Middle frontal gyrus (tissue), 1 donor: ENCODE measurements at regions not wholly inside any gene's neighbourhood (a gene's known extent, or its start where the extent isn't known, plus 50 kb on each side); places are given as distances from the start of the nearest gene placed in this dataset.
"Not testable (repeated sequence)": the region's sequence is repeated elsewhere in the genome, so short reads cannot be mapped to it uniquely, and the experiment has no call there.

ENCODE experiments used
- DNase-seq: peaks from one replicate; pipeline ENCODE4 v3.0.0-alpha.2; 2015; ENCODE audit warnings: low spot score; ENCODE audit errors: extremely low spot score

GRCh38 chr16:87121816-87122215 is 195.4 kb downstream of the C16orf95 start:
- no peak for DNase-seq

DNA sequence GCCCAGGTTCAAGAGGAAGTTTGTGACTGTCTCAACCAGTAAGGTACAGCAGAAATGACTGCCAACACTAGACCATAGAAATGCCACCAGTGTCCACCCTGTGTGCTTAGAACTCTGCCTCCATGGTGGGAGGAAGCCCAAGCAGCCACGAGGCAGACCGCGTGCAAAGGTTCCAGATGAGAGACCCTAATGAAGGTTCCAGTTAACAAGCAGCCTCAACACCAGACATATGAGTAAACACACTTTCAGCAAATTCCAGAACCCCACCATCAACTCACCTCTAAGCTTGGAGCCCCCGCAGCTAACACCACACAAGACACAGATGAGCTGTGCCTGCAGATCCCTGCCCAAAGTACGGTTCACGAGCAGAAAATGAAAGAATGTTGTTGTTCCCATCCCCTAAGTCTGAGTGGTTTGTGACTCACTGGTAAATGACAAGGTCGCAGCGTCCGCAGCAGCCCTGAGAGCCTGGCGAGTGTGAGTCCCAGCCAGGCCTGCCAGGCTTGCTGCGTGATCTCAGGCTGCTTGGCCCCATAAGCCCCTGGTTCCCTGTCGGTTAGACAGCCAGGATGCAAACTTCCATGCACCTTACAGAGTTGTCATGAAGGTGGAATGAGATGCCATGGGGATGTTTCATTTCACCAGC is 193.7 kb downstream of the C16orf95 start:
- DNase-seq = no peak

DNA sequence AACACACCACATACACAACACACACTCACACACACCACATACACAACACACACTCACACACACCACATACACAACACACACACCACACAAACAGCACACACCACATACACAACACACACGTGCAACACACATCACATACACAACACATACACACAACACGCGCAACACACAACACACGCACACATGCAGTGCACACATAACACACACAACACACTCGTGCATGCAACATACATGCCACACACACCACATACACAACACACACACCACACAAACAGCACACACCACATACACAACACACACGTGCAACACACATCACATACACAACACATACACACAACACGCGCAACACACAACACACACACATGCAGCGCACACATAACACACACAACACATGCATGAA is 192.8 kb downstream of the C16orf95 start:
- not testable (repeated sequence) for DNase-seq

DNA sequence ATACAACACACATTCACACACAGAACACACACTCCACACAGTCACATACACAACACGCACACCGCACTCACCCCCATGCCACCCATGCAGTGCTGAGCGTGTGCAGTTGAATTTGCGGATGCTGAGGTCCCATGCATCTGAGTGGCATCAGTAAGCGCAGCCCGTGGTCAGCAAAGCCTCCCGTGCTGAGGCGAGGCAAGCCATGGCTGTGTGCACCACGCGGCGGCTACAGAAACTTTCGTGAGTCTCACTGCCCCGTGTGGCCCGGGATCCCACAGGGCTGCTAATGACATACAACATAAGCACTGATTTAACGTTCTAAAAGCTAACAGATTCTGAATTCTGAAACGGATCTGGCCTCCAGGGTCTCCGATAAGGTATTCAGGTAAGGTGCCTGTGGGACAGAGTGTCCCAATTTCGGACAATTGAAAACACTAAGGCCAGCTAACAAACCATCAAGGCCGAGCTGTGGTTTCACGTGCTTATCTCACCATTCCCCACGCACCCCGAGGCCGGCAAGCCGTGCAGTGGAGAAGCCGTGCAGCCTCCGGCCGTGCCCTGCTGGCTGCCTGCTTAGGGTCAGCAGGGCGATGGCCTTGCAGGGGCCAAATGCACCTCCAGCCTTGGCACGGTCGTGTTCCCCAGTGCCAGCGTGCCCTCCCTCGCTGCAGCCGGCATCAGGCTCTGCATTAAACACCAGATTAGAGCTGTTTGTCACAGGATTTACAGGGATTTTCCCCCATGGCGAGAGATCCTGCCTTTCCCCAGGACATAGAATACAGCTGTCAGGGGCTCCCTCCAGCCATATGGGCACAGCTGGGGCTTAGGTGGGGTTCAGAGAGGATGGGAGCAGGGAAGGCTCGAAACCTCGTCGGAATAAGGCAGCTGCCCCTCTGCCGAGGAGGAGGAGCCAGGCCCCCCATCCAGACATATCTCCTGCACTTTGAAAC is 191.7 kb downstream of the C16orf95 start:
- no peak for DNase-seq

- no peak for DNase-seq
Observed at GRCh38 chr16:87126403-87127025, 190.7 kb downstream of the C16orf95 start.

DNA sequence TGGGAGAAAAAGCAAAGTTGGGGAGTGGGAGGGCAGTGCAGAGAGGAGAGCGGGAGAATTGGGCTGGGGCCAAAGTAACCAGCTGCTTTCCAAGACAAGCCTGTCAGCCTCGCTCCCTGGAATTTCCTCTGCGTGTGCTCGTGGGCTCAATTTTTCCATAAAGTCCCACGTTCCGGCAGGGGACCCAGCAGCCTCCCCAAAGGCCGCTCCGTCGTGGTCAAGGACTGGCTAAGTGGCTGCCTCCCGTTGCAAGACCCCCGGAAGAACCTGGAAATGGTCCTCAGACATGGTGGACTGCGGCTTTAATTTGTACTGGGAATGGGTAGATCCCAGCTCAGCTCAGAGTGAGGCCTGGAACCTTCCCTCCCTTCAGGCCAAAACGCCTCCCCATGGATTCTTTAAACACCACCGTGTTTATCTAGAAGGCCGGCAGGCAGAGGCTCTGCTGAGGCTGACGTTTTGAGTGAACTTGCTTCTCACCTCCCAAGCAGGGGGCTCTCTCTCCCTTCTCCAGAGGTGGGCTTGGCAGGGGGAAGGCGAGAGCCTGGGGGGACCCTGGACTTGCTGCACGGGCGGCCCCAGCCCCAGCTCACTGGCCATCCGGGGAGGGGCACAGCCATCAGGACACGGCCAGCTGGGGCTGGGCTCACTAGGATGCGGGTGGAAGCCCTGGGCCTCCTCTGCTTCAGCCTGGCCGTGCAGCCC is 190.0 kb downstream of the C16orf95 start:
- no peak for DNase-seq

GRCh38 chr16:87127766-87128147 is 189.4 kb downstream of the C16orf95 start:
- DNase-seq = no peak

- no peak for DNase-seq
Observed at GRCh38 chr16:87129771-87130170, 187.4 kb downstream of the C16orf95 start.

DNA sequence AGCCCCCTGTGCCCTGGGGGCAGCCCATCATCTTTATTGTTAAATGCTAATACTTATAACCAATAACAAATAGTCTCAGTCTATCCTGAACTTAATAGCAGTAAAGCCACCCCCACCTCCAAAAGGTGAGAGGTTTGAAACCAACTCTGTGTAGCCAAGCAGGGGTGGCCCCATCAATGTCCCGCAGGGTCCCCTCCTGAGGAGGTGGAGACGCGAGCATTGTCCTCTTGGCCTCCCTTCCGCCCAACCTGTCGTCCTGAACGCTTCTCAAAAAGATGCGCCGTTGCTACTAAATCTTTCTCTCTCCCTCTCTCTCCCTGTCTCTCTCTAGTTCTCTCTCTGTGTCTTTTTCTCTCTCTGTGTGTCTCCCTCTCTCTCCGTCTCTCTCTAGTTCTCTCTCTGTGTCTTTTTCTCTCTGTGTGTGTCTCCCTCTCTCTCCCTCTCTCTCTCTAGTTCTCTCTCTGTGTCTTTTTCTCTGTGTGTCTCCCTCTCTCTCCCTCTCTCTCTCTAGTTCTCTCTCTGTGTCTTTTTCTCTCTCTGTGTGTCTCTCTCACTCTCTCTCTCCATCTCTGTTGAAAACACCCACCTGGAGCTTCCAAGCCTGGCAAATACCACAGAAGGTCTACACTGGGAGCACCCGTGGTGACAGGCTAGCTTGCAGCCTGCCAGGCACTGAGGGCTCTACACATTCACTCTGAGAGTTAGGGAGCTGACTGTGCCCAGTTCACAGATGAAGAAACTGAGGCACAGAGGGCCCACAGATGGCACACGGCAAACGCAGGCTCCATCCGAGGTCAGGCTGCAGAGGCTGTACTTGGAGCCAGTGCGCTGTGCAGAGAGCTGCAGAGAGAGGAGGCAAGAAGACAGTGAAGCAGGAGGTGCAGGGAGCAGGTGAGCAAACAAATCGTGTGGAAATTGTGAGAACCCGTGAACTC is 185.9 kb downstream of the C16orf95 start:
- DNase-seq = no peak

DNA sequence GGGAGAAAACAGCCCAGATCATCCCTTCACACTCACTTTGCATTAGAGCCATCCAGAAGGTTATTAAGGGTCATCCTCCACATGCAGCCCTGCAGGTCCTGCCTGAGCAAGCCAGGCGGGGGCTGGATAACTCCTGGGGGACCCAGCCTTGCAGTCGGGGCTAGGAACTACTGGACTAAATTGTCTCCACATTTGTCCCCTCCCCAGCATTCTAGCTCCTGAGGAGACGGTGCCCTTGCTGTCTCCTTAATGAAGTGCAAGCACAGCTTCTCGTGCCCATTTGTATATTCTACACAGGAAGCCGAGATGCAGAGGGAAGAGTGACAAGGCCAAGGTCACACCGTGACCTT is 185.2 kb downstream of the C16orf95 start:
- DNase-seq = no peak

GRCh38 chr16:87132361-87133014 is 184.7 kb downstream of the C16orf95 start:
- DNase-seq = no peak

GRCh38 chr16:87133112-87133850 is 183.9 kb downstream of the C16orf95 start:
- DNase-seq = no peak

- DNase-seq = no peak
Observed at GRCh38 chr16:87133966-87134627, 183.1 kb downstream of the C16orf95 start.

GRCh38 chr16:87134628-87134995 is 182.6 kb downstream of the C16orf95 start:
- no peak for DNase-seq

GRCh38 chr16:87135246-87136030 is 181.8 kb downstream of the C16orf95 start:
- no peak for DNase-seq

GRCh38 chr16:87138316-87138715 is 178.9 kb downstream of the C16orf95 start:
- DNase-seq = no peak

- no peak for DNase-seq
Observed at GRCh38 chr16:87138738-87139267, 178.4 kb downstream of the C16orf95 start.
